ENCODE measurements at regions not wholly inside any gene's neighbourhood (a gene's known extent, or its start where the extent isn't known, plus 50 kb on each side); places are given as distances from the start of the nearest gene placed in this dataset.

DNA sequence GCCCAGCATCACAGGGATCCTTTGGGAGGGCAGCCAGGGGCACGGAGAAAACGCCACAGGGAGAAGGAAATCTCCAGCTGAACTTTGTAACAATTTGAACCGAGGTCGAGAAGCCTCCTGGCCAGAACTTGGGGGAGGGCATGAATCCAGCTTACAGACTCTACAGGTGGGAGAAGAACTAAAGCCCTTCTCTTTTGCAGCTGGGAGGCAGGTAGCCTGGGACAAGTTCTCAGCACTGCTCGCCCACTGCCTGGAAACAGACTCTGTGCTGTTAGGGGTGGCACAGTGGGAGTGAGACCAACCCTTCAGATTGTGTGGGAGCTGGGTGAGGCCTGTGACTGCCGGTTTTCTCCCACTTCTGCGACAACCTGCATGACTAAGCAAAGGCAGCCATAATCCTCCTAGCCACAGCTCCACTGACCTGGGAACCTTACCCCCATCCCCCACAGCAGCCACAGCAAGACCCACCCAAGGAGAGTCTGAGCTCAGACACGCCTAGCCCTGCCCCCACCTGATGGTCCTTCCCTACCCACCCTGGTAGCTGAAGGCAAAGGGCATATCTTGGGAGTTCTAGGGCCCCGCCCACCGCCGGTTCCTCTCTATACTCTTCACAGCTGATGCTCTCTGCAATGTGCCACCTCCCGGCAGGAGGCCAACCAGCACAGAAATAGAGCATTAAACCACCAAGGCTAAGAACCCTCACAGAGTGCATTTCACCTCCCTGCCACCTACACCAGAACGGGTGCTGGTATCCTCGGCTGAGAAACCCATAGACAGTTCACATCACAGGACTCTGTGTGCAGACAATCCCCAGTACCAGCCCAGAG lies 136.0 kb upstream of the SIX2 start:
- TF ChIP-seq, protein P1, sequence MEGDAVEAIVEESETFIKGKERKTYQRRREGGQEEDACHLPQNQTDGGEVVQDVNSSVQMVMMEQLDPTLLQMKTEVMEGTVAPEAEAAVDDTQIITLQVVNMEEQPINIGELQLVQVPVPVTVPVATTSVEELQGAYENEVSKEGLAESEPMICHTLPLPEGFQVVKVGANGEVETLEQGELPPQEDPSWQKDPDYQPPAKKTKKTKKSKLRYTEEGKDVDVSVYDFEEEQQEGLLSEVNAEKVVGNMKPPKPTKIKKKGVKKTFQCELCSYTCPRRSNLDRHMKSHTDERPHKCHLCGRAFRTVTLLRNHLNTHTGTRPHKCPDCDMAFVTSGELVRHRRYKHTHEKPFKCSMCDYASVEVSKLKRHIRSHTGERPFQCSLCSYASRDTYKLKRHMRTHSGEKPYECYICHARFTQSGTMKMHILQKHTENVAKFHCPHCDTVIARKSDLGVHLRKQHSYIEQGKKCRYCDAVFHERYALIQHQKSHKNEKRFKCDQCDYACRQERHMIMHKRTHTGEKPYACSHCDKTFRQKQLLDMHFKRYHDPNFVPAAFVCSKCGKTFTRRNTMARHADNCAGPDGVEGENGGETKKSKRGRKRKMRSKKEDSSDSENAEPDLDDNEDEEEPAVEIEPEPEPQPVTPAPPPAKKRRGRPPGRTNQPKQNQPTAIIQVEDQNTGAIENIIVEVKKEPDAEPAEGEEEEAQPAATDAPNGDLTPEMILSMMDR (IDR thresholded peaks at IDR 0.05; ENCODE audit: borderline replicate concordance): no peak
- peaks cover 32% of the 10 kb centered on the region for H3K9me3 ChIP-seq (replicated peaks)
- H3K4me3 ChIP-seq: no peak overlapping the region
- DNase-seq: no peak
- no peak overlapping the region for H3K27ac ChIP-seq (replicated peaks)
- intact Hi-C loops (cut with micrococcal nuclease): no loop called here
- H3K4me1 ChIP-seq: no peaks in the 10 kb centered on the region
- peaks cover 73% of the 10 kb centered on the region for H3K27me3 ChIP-seq (ENCODE audit: low read depth)
- no peaks in the 10 kb centered on the region for H3K36me3 ChIP-seq

GRCh38 chr2:45141883-45142866 lies 132.9 kb upstream of the SIX2 start:
- Histone ChIP-seq H3K4me3 (no peak overlapping the region), H3K27ac (replicated peaks) (no peak overlapping the region), H3K27me3 (ENCODE audit: low read depth) (peaks cover 71% of the 10 kb centered on the region), H3K4me1 (no peaks in the 10 kb centered on the region), H3K9me3 (replicated peaks) (peaks cover 4% of the 10 kb centered on the region), H3K36me3 (no peaks in the 10 kb centered on the region)
- intact Hi-C loops (cut with micrococcal nuclease): no loop called here
- DNase-seq: no peak
- TF ChIP-seq, protein P1 (IDR thresholded peaks at IDR 0.05; ENCODE audit: borderline replicate concordance): no peak

DNA sequence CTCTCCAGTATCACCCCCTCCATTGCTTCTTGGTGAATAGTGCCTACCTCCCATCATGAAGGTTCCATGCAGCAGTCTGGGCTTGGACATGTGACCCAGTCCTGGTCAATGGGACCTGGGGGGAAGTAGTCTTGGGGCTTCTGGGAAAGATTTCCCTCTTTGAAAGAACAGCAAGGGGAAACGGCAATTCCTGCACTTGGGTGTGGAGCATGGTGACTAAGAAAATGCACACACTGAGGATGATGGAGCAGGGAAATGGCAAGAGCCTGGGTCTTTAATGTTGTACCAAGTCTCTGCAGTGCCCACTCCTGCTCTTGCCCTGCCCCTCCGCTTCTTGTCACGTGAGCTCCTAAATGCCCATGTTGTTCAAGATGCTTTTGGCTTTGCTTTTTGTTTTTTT lies 131.4 kb upstream of the SIX2 start:
- intact Hi-C loops (cut with micrococcal nuclease): no loop called here
- no peak for DNase-seq
- Histone ChIP-seq H3K27me3 (ENCODE audit: low read depth) (peaks cover 63% of the 10 kb centered on the region), H3K4me1 (no peaks in the 10 kb centered on the region), H3K27ac (replicated peaks) (no peak overlapping the region), H3K9me3 (replicated peaks) (no peaks in the 10 kb centered on the region), H3K36me3 (no peaks in the 10 kb centered on the region), H3K4me3 (no peak overlapping the region)
- TF ChIP-seq, protein P1 (IDR thresholded peaks at IDR 0.05; ENCODE audit: borderline replicate concordance): no peak

GRCh38 chr2:45138904-45139303 lies 129.7 kb upstream of the SIX2 start:
- H3K27ac ChIP-seq (replicated peaks): no peak overlapping the region
- TF ChIP-seq, protein P1 (IDR thresholded peaks at IDR 0.05; ENCODE audit: borderline replicate concordance): no peak
- H3K27me3 ChIP-seq (ENCODE audit: low read depth): peaks cover 45% of the 10 kb centered on the region

DNA sequence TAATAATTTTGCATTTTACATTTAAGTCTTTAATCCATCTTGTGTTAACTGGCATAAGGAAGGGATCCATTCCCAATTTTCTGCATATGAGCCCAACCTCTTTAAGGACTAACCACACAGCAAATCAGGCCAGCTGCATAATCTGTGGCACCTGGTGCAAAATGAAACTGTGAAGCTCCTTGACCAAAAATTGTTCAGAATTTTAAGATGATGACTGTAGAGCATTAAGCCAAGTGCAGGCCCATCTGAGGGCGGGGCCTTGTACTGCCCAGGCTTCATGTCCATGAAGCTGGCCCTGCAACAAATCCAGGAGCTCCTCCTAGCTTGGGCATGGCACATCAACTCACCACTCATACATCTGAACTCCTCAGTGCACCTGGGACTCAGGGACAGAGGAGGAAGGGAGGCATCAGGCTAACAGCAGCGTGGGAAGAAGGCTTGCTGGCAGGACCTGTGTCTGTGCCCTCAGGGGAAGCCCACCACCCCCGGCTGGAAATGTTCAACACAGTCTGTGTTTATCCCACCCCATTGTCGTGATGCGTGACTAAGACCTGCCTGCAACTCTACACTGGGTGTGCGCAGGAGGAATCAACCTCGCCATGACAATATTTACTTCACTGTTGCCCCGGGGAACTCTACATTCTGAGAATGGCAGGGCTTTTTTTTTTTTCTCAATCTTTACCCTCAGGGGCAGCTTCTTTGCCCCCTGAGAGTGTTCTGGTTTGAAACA lies 128.9 kb upstream of the SIX2 start:
- intact Hi-C loops (cut with micrococcal nuclease): no loop called here
- TF ChIP-seq, protein P1 (IDR thresholded peaks at IDR 0.05; ENCODE audit: borderline replicate concordance): no peak
- Histone ChIP-seq H3K27ac (replicated peaks) (no peak overlapping the region), H3K4me1 (no peaks in the 10 kb centered on the region), H3K36me3 (no peaks in the 10 kb centered on the region), H3K27me3 (ENCODE audit: low read depth) (peaks cover 37% of the 10 kb centered on the region), H3K9me3 (replicated peaks) (no peaks in the 10 kb centered on the region), H3K4me3 (no peak overlapping the region)
- DNase-seq: no peak

More at GRCh38 chr2:45138904-45139303, 129.7 kb upstream of the SIX2 start:
- Histone ChIP-seq H3K4me3 (no peak overlapping the region), H3K4me1 (no peaks in the 10 kb centered on the region), H3K9me3 (replicated peaks) (no peaks in the 10 kb centered on the region), H3K36me3 (no peaks in the 10 kb centered on the region)
- DNase-seq: no peak
- intact Hi-C loops (cut with micrococcal nuclease): no loop called here
